ENCODE measurements at regions not wholly inside any gene's neighbourhood (a gene's known extent, or its start where the extent isn't known, plus 50 kb on each side); places are given as distances from the start of the nearest gene placed in this dataset.

DNA sequence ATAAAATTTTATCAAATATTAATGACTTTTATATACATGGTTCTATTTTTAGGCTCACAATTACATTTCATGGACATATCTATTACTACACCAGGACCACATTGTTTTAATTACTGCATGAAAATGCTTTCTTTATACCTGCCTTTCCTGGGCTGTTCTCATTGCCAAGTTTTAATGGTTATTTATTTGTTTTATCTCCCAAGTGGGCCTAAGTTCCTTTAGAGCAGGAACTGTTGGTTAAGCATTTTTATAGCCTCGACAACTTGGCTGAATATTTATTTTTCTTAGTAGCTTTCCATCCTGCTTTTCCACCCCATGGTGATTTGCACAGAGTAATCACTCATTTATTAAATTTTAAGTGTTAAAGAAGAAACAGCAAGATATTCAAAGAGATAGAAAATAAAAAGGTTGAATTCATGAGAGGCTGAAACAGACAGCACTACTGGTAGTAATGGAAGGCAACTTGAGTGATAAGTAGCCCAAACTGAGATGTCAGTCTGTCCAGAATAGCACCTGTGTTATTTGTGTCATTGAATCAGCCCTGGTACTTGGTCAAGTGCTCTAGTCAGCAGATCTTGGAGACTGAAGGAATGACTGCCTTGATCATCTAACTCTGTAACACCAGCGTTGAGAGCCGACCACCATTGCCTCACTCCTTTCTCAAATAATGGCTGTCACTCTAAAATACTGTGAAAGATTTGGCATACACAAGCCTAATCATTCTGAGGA lies 119.1 kb upstream of the EGLN3 start:
- DNase-seq (ENCODE audit: low read depth in 2 of 3, low spot score in 2 of 3): no peak

GRCh38 chr14:34067587-34067986 lies 116.7 kb upstream of the EGLN3 start:
- DNase-seq (ENCODE audit: low read depth in 2 of 3, low spot score in 2 of 3): no peak

DNA sequence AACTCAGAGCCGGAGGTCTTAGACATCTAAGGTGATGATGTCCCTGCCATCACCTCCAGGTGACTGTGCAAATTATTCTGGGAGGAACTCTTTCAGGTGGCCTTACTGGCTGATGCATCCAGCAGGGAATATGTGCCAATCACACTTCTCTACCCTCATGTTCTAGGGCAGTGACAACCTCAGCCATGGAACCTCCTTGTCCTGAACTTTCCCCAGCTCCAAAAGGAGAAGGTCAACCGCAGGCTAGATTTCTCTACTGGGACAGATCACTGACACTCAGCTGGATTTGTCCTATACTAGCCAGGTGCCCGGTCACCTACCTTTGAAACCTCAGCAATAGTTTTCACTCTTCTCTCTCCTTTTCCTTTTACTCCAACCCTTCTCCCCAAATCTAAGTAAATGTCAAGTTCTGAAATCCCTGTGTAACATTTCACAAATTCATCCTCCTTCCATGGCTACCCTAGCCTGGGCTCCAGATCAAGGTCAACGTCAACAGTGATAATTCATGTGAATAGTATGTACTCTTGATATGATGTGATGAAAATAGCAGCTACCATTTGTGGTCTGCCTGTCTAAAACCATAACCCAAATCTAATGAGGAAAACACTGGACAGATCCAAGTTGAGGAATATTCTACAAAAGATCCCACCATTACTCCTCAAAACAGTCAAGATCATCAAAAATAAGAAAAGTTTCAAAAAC lies 115.0 kb upstream of the EGLN3 start:
- DNase-seq (ENCODE audit: low read depth in 2 of 3, low spot score in 2 of 3): no peak

DNA sequence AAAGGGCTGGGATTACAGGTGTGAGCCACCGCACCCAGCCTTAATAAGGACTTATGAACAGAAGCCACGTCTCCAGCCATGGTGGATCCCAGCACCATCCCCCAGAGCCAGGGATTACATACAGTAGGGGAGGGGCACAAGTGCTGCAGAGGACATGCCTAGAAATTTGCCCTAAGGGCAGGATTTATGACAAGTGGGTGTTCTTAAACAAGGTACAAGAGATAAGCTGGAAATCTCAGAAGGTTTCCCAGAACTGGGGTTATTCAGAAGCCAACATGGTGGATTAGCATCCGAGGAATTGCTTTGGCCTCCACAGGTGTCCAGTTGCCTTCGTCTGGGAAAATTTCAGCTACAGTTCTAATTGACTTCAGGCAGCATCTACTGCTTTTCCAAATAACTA lies 114.4 kb upstream of the EGLN3 start:
- DNase-seq (ENCODE audit: low read depth in 2 of 3, low spot score in 2 of 3): no peak

GRCh38 chr14:34064349-34064748 lies 113.5 kb upstream of the EGLN3 start:
- DNase-seq (ENCODE audit: low read depth in 2 of 3, low spot score in 2 of 3): no peak

DNA sequence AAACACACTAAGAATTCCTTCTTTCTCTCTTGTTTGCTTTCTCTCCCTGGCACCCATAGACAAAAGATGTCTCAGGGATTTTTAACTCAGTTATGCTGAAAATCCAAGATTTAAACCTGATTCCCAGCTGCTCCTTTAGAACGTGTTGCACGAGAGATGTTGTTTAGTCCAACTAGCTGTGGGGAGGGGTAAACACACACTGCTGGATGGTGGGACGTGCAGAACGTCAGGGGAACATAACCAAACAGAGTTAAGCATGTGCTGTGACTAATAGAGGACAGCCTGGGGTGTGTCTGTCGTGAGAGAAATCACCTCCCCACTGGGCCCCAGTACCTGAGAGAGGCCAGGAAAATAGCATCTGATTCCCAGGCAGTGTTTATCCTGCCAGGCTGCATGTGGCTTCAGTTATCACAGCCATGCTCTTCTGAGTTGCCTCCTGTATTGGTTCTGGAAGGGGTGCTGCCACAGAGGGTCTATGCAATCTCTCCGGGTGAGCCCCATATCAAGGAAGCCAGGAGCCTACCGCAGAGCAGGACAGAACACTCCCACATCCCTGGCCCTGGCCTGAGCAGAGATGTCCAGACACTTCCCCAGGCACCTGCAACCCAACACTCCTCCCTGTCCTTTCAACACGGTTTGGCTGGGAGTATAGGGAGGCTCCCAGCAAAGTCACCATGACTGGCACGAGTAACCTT lies 112.7 kb upstream of the EGLN3 start:
- no peak for DNase-seq (ENCODE audit: low read depth in 2 of 3, low spot score in 2 of 3)

GRCh38 chr14:34063042-34063441 lies 112.2 kb upstream of the EGLN3 start:
- DNase-seq (ENCODE audit: low read depth in 2 of 3, low spot score in 2 of 3): no peak

DNA sequence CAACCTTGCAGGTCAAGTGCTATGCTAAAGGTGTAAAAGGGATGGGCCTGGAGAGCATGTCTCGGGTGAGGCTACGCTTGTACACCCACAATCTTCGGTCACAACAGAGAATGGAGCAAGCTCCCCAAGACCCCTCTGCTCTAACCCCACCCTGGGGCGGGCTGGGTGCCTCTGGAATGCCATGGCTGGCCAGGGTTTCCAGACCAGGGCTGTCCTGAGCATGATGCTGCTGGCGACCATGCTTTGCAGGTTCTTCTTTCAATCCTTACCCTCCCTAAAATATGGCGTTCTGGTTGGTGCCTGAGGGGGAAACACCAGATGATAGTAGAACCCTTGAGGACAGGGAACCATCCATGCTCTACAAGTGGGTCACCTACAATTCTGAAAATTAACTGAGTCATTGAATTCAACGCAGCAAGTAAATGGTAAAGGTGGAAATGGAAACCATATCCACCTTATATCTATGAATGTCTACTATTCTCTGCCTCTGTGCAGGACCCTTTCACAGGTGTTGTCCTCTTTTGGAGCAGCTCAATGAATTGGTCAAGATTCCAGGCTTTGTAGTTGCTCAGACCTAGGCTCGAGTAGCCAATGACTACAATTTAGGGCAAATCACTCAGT lies 111.6 kb upstream of the EGLN3 start:
- DNase-seq (ENCODE audit: low read depth in 2 of 3, low spot score in 2 of 3): no peak

GRCh38 chr14:34060651-34060999 lies 109.8 kb upstream of the EGLN3 start:
- no peak for DNase-seq (ENCODE audit: low read depth in 2 of 3, low spot score in 2 of 3)

GRCh38 chr14:34059925-34060650 lies 109.2 kb upstream of the EGLN3 start:
- DNase-seq (ENCODE audit: low read depth in 2 of 3, low spot score in 2 of 3): peak; percentile 11 to 28 (median 24)

GRCh38 chr14:34059037-34059924 lies 108.4 kb upstream of the EGLN3 start:
- DNase-seq (ENCODE audit: low read depth in 2 of 3, low spot score in 2 of 3): no peak

DNA sequence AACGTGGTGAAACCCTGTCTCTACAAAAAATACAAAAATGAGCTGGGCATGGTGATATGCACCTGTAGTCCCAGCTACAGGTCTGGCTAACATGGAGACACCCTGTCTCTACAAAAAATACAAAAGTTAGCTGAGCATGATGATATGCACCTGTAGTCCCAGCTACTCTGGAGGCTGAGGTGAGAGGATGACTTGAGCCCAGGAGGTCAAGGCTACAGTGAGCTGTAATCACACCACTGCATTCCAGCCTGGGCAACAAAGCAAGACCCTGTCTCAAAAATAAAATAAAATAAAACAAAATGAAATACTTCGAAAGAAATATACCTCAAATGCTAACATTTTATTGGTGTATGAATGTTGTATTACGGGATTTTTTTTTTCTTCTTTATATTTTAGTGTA lies 107.6 kb upstream of the EGLN3 start:
- no peak for DNase-seq (ENCODE audit: low read depth in 2 of 3, low spot score in 2 of 3)

GRCh38 chr14:34056046-34056445 lies 105.2 kb upstream of the EGLN3 start:
- DNase-seq (ENCODE audit: low read depth in 2 of 3, low spot score in 2 of 3): no peak

DNA sequence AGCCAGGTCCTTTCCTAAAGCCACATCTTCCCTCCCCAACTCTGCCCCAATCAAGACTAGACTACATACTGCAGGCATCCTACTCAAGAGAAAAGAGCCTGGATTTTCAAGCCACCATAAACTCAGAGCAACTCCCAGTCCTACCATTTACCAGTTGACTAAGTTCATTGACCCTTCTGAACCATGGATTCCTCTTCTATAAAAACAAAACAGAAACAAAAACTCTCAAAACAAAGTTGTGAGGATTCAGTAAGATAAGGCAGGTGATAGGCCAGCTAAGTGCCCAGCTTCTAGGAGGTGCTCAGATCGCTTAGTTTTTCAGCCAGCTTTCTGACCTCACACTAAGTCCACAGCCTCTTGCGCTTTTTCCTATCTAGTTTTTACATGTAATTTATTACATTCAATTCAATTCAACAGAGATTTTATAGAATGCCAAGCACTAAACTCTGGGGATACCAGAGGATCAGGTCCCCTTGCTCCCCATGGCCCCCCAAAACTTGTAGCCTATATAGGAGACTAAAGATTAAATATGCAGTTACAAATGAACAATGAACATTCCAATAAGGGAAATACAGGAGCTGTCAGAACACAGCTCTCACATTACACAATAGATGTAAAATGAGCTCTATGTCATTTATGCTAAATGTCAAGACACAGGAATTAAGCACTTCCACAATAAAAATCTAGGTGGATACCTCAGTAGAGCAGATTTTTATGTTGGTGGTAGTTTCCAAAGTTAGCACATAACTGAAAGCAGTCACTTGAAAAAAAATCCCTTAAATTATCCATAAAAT lies 104.5 kb upstream of the EGLN3 start:
- no peak for DNase-seq (ENCODE audit: low read depth in 2 of 3, low spot score in 2 of 3)

DNA sequence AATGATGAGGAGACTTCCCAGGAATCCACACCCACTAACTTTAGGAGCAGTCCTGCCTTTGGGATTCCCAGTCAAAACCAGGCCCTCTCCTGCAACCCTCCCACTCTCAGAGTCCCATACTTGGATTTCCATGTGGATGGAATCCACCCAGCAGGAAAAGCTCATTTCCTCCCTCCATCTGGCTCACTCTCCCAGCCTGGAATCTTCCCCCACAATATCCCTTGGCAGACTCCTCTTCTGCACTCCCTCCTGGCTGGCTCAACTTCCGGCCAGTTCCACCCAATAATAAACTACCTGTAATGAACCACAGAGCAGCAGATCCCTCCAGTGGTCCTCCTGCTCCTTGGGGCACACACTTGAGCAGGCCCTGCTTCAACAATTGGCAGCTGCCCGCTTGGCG lies 102.8 kb upstream of the EGLN3 start:
- DNase-seq (ENCODE audit: low read depth in 2 of 3, low spot score in 2 of 3): no peak

GRCh38 chr14:34052658-34053014 lies 101.8 kb upstream of the EGLN3 start:
- DNase-seq (ENCODE audit: low read depth in 2 of 3, low spot score in 2 of 3): no peak

- no peak for DNase-seq (ENCODE audit: low read depth in 2 of 3, low spot score in 2 of 3)
Measured at GRCh38 chr14:34051966-34052657, 101.2 kb upstream of the EGLN3 start.

GRCh38 chr14:34050606-34051005 lies 99.7 kb upstream of the EGLN3 start:
- no peak for DNase-seq (ENCODE audit: low read depth in 2 of 3, low spot score in 2 of 3)

DNA sequence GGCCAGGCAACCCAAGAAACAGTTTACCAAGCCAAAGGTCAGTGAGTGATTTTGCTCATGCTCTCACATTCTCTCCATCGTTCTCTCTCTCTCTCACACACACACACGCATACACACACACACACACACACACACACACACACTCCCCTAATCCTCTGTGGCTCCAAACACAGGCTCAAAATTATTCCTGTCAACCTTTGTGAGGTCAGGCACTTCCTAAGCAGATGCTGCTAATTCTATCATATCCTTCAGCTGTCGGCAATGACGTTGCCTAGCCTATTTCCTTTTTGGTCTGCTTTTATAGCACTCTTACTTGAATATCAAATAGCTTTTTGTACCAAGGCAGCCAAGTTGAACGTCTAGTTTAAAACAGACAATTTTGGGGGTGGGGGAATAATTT lies 98.9 kb upstream of the EGLN3 start:
- DNase-seq (ENCODE audit: low read depth in 2 of 3, low spot score in 2 of 3): no peak
